PC-3 (cell line): ENCODE measurements at regions not wholly inside any gene's neighbourhood (a gene's known extent, or its start where the extent isn't known, plus 50 kb on each side); places are given as distances from the start of the nearest gene placed in this dataset.
"Not testable (repeated sequence)": the region's sequence is repeated elsewhere in the genome, so short reads cannot be mapped to it uniquely, and the experiment has no call there.

Source experiments
- ATAC-seq: fragments of 200-7000 bp; cut with Tn5 transposase; 2 replicates; pipeline ENCODE4 v1.9.1; 2020; ENCODE audit warnings: mild to moderate bottlenecking, moderate library complexity
- BruUV-seq: library from RNA; stranded (reverse); fragments of 400-500 nt; replicated peaks from 2 replicates; lab custom pipeline; 2021; lab: Mats Ljungman, UMichigan
- CTCF ChIA-PET: fragments of 300-600 bp; sonication (Branson Sonifier 250); formaldehyde crosslinking; loops from one replicate; lab custom pipeline; 2022; ENCODE audit warnings: antibody characterized with exemption; lab: Charles Lee
- POLR2A ChIA-PET: fragments of 300-600 bp; sonication (Branson Sonifier 250); formaldehyde crosslinking; loops from one replicate; lab custom pipeline; 2022; ENCODE audit warnings: antibody characterized with exemption; ENCODE audit not compliant: unreplicated experiment; lab: Charles Lee
- DNase-seq: peaks from one replicate; pipeline ENCODE4 v3.0.0-alpha.2; 2015
- H2AFZ ChIP-seq: fragments of 300-600 bp; sonication (generic); 2 replicates; pipeline ENCODE4 v1.6.0; 2016; ENCODE audit warnings: antibody characterized with exemption, low read length
- H3F3A ChIP-seq: fragments of 300-600 bp; sonication (generic); one replicate; pipeline ENCODE4 v1.6.0; 2017; ENCODE audit warnings: antibody characterized with exemption, low read length, control low read depth, mild to moderate bottlenecking; ENCODE audit not compliant: unreplicated experiment
- H3K27ac ChIP-seq: fragments of 300-600 bp; sonication (generic); 2 replicates; pipeline ENCODE4 v1.5.1; 2016; ENCODE audit warnings: mild to moderate bottlenecking, low read length
- H3K27me3 ChIP-seq: fragments of 300-600 bp; sonication (generic); 2 replicates; pipeline ENCODE4 v1.6.1; 2016; ENCODE audit warnings: low read length, mixed read lengths
- H3K36me3 ChIP-seq: fragments of 300-600 bp; sonication (generic); 2 replicates; pipeline ENCODE4 v1.6.1; 2016; ENCODE audit warnings: low read depth, mixed run types, low read length, mixed read lengths
- H3K4me1 ChIP-seq: fragments of 300-600 bp; sonication (generic); 2 replicates; pipeline ENCODE4 v1.5.1; 2016; ENCODE audit warnings: low read length; ENCODE audit not compliant: insufficient read depth
- H3K4me2 ChIP-seq: fragments of 300-600 bp; sonication (generic); 2 replicates; pipeline ENCODE4 v1.6.0; 2016; ENCODE audit warnings: low read length
- H3K4me3 ChIP-seq: fragments of 300-600 bp; sonication (generic); 2 replicates; pipeline ENCODE4 v1.5.1; 2016; ENCODE audit warnings: mild to moderate bottlenecking, low read length, mixed read lengths
- H3K79me2 ChIP-seq: fragments of 300-600 bp; sonication (generic); 2 replicates; pipeline ENCODE4 v1.6.1; 2017; ENCODE audit warnings: low read length, mixed read lengths
- H3K9ac ChIP-seq: fragments of 300-600 bp; sonication (generic); 2 replicates; pipeline ENCODE4 v1.6.0; 2016; ENCODE audit warnings: mild to moderate bottlenecking, low read length
- H3K9me2 ChIP-seq: fragments of 300-600 bp; sonication (generic); replicated peaks from 2 replicates; pipeline ENCODE4 v1.6.1; 2016; ENCODE audit warnings: mixed run types, low read length, mixed read lengths
- H3K9me3 ChIP-seq: fragments of 300-600 bp; sonication (generic); 2 replicates; pipeline ENCODE4 v1.6.1; 2016; ENCODE audit warnings: low read length, mixed read lengths
- H4K20me1 ChIP-seq: fragments of 300-600 bp; sonication (generic); 2 replicates; pipeline ENCODE4 v1.6.1; 2016; ENCODE audit warnings: low read length, mixed read lengths
- intact Hi-C: fragments of 100-400 bp; cut with micrococcal nuclease; formaldehyde crosslinking; loops from 2 replicates; pipeline ENCODE4 v1.9.0; 2023

DNA sequence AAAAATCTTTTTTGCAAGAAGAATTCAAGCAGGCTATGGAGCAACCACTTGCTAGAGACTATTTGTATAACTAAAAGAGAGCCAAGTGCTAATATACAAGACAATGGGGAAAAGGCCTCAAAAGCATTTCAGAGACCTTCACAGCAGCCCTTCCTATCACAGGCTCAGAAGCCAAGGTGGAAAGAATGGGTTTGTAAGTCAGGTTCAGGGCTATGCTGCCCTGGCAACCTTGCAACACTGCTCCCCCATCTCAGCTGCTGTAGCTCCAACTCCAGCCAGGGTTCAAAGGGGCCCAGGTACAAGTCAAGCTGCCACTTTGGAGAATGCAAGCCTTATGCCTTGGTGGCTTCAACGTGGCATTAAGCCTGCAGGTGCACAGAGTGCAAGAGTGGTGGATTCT lies 253.7 kb upstream of the C1QTNF3 start:
- not testable (repeated sequence) for ATAC-seq

GRCh38 chr5:34329201-34329600 lies 286.2 kb upstream of the C1QTNF3 start:
- H3K4me1 ChIP-seq, intact Hi-C loops, H2AFZ ChIP-seq, H3K27ac ChIP-seq, POLR2A ChIA-PET, H3K27me3 ChIP-seq, CTCF ChIA-PET, H3F3A ChIP-seq, BruUV-seq, DNase-seq, H3K9me2 ChIP-seq, H3K4me3 ChIP-seq, ATAC-seq, H3K9ac ChIP-seq, H3K36me3 ChIP-seq, H3K9me3 ChIP-seq, H4K20me1 ChIP-seq, H3K79me2 ChIP-seq, H3K4me2 ChIP-seq: not testable (repeated sequence)

More for the DNA sequence above, 253.7 kb upstream of the C1QTNF3 start:
- H3K4me2 ChIP-seq, H3K79me2 ChIP-seq, H3F3A ChIP-seq, H3K9me3 ChIP-seq, H2AFZ ChIP-seq, H3K9me2 ChIP-seq, H3K9ac ChIP-seq, H3K4me3 ChIP-seq, H3K4me1 ChIP-seq, CTCF ChIA-PET, DNase-seq, H3K36me3 ChIP-seq, intact Hi-C loops, H3K27ac ChIP-seq, BruUV-seq, POLR2A ChIA-PET, H3K27me3 ChIP-seq, H4K20me1 ChIP-seq: not testable (repeated sequence)

- H3K9ac ChIP-seq, H3K4me2 ChIP-seq, H3K79me2 ChIP-seq, H3K36me3 ChIP-seq, intact Hi-C loops, H3K9me3 ChIP-seq, ATAC-seq, H3K4me3 ChIP-seq, H2AFZ ChIP-seq, H3K9me2 ChIP-seq, POLR2A ChIA-PET, H3K4me1 ChIP-seq, H3K27ac ChIP-seq, H3K27me3 ChIP-seq, H3F3A ChIP-seq, BruUV-seq, DNase-seq, CTCF ChIA-PET, H4K20me1 ChIP-seq: not testable (repeated sequence)
These were observed 286.6 kb upstream of the C1QTNF3 start for GRCh38 chr5:34329611-34330108.

GRCh38 chr5:34331928-34332454 lies 289.0 kb upstream of the C1QTNF3 start:
- H3K4me2 ChIP-seq, intact Hi-C loops, H4K20me1 ChIP-seq, ATAC-seq, H3K79me2 ChIP-seq, BruUV-seq, H3F3A ChIP-seq, H2AFZ ChIP-seq, H3K9ac ChIP-seq, H3K27me3 ChIP-seq, H3K9me2 ChIP-seq, CTCF ChIA-PET, H3K4me3 ChIP-seq, DNase-seq, H3K27ac ChIP-seq, POLR2A ChIA-PET, H3K4me1 ChIP-seq, H3K9me3 ChIP-seq, H3K36me3 ChIP-seq: not testable (repeated sequence)

- H3K27me3 ChIP-seq, H3K4me2 ChIP-seq, H2AFZ ChIP-seq, BruUV-seq, CTCF ChIA-PET, ATAC-seq, H3K9me3 ChIP-seq, H3K4me3 ChIP-seq, POLR2A ChIA-PET, H3K36me3 ChIP-seq, H3K9me2 ChIP-seq, H3K79me2 ChIP-seq, DNase-seq, H4K20me1 ChIP-seq, H3K9ac ChIP-seq, H3K27ac ChIP-seq, H3F3A ChIP-seq, intact Hi-C loops, H3K4me1 ChIP-seq: not testable (repeated sequence)
These were observed 296.5 kb upstream of the C1QTNF3 start for GRCh38 chr5:34339408-34340001.

GRCh38 chr5:34354440-34354839 lies 301.7 kb upstream of the RAI14 start:
- CTCF ChIA-PET, H4K20me1 ChIP-seq, H3K9me2 ChIP-seq, ATAC-seq, H2AFZ ChIP-seq, intact Hi-C loops, H3K9ac ChIP-seq, H3K27ac ChIP-seq, POLR2A ChIA-PET, H3K36me3 ChIP-seq, H3F3A ChIP-seq, DNase-seq, H3K27me3 ChIP-seq, H3K4me3 ChIP-seq, BruUV-seq, H3K9me3 ChIP-seq, H3K4me1 ChIP-seq, H3K79me2 ChIP-seq, H3K4me2 ChIP-seq: not testable (repeated sequence)
